HFF-Myc (cell line): ENCODE measurements at regions not wholly inside any gene's neighbourhood (a gene's known extent, or its start where the extent isn't known, plus 50 kb on each side); places are given as distances from the start of the nearest gene placed in this dataset.

ENCODE experiments used
- DNase-seq: peaks from one replicate; pipeline ENCODE4 v3.0.0-alpha.2; 2011; ENCODE audit warnings: low read depth; ENCODE audit errors: extremely low read depth
- H3K4me3 ChIP-seq: replicated peaks from 2 replicates; pipeline ENCODE4 v1.5.1; 2011; ENCODE audit warnings: low read depth, mild to moderate bottlenecking, control low read depth, low read length
- CTCF ChIP-seq: IDR thresholded peaks from 2 replicates; pipeline ENCODE4 v1.5.1; 2012; ENCODE audit warnings: mild to moderate bottlenecking, low read depth, low read length, control low read depth; ENCODE audit errors: missing control alignments

- no peak for TF ChIP-seq CTCF
- no peak overlapping the region for H3K4me3 ChIP-seq
- DNase-seq: no peak
These were observed 251.8 kb upstream of the SLIT2 start for GRCh38 chr4:19999775-20000414.

- DNase-seq: no peak
- H3K4me3 ChIP-seq: no peak overlapping the region
- no peak for TF ChIP-seq CTCF
These were observed 252.4 kb upstream of the SLIT2 start for GRCh38 chr4:19999276-19999675.

- no peak for TF ChIP-seq CTCF
- no peak for DNase-seq
- no peak overlapping the region for H3K4me3 ChIP-seq
These were observed 258.5 kb upstream of the SLIT2 start for GRCh38 chr4:19993242-19993641.

- no peak for TF ChIP-seq CTCF
- DNase-seq: no peak
- H3K4me3 ChIP-seq: no peak overlapping the region
These were observed 259.1 kb upstream of the SLIT2 start for GRCh38 chr4:19992471-19993093.

GRCh38 chr4:19987746-19988145 lies 264.0 kb upstream of the SLIT2 start:
- peak; percentile 52 for DNase-seq
- TF ChIP-seq CTCF: no peak
- no peak overlapping the region for H3K4me3 ChIP-seq

- peak; percentile 88 for DNase-seq
- no peak for TF ChIP-seq CTCF
- no peak overlapping the region for H3K4me3 ChIP-seq
These were observed 268.6 kb upstream of the SLIT2 start for GRCh38 chr4:19983072-19983471.
